Kidney glomerular epithelial cell (primary cell): ENCODE measurements at regions not wholly inside any gene's neighbourhood (a gene's known extent, or its start where the extent isn't known, plus 50 kb on each side); places are given as distances from the start of the nearest gene placed in this dataset.
A peak's percentile ranks its signal among the peaks of the same experiment; 100 is the strongest.
"Not testable (repeated sequence)": the region's sequence is repeated elsewhere in the genome, so short reads cannot be mapped to it uniquely, and the experiment has no call there.

Experiments
- DNase-seq: peaks from one replicate; lab custom pipeline; 2025; lab: John Stamatoyannopoulos, UW

DNA sequence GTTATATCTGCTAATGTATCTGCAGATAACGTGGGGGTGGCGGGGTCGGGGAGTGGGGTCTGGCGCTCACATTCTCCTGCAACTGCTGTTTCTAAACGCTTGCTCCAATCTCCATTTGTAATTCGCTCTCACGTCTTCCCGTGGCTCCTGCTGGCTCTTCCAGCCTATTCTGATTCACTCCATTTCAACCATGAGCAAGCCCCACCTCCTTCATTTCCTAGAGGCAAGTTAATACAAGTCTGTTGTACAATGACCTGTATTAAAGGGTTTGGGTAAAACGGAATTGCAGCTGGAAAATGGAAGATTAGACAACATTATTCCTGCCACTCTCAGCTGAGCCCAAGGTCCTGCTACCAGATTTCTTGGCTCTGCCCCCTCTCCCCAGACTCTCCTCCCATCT lies 132.3 kb downstream of the CSNK2A3 start:
- DNase-seq: no peak

- no peak for DNase-seq
Observed at GRCh38 chr11:11218629-11218986, 134.4 kb downstream of the CSNK2A3 start.

- DNase-seq: peak; percentile 9
Observed at GRCh38 chr11:11217929-11218628, 135.0 kb downstream of the CSNK2A3 start.

- DNase-seq: no peak
Observed at GRCh38 chr11:11217289-11217928, 135.6 kb downstream of the CSNK2A3 start.

DNA sequence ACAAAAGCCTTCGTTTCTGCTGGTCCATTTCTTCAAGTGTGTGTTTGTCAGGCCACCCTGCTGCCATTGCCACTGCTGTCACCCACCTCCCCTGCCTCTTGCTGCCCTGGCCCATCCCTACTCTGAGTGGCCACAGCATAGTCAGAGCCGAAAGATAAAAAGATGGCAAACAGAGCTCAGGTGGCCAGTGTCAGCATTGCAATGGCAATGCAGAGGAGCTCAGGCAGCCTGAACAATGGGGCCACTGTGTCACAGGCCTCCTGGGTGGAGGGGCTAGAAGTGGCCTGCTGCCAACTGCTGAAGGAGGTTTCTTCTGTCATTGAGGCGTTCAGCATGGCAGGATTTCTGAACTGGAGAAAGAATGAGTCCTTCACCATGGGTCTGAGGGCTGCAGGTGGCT lies 137.1 kb downstream of the CSNK2A3 start:
- DNase-seq: no peak

GRCh38 chr11:11215058-11215815 lies 137.8 kb downstream of the CSNK2A3 start:
- no peak for DNase-seq

GRCh38 chr11:11213117-11213516 lies 139.9 kb downstream of the CSNK2A3 start:
- no peak for DNase-seq

DNA sequence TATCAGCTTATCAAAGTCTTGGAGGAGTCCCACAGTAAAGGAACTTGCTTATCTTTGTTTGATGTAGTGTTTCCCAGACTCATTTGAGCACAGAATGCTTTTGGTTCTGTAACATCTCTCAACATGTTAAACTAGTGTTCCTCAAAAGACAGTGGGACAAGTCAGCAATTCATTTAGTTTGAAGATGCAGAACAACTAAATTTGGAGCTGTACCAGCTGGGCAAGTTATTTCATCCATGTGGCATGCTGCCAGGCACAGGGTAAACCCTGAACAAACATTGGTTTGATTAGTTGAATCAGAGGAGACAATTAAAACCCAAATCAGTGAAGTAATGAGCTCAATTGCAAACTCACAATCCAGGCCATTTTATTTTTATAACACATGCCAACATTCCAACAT lies 141.2 kb downstream of the CSNK2A3 start:
- DNase-seq: no peak

- DNase-seq: no peak
Observed at GRCh38 chr11:11211186-11211585, 141.9 kb downstream of the CSNK2A3 start.

DNA sequence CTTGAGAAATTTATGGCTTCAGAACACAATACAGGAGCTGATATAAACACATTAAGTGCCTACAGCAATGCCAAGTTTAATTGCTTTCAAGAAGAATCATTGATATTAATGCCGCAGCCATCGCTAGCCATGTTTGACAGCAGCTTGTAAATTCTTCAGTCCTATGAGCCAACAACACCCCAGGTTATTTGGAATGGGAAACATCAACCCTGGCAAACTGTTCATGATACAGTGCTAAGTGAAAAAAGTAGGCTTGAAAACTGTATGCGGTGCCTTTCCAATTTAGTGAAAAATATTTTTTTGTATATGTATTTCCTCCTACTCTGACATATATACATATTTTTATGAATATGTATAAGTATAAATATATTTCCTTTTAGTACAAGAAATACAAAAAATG lies 142.6 kb downstream of the CSNK2A3 start:
- no peak for DNase-seq

GRCh38 chr11:11209967-11210366 lies 143.1 kb downstream of the CSNK2A3 start:
- DNase-seq: no peak

DNA sequence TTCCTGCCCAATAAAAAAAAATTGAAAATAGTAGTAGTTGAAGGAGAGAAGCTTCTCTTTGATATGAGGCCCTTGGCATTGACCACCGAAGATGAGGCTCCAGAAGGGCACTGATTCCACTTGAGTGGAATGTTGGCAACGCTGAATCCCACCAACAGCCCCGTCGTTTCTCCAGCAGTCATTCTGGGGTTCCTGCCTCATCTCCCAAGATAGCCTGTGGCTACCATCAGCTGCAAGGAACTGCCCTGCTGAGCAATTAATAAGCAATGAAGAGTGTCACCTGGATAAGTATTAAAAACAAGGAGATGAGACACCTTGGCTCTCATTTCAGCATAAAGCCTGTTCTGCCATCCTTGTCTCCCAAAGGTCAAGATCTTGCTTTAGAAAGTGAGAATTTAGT lies 144.1 kb downstream of the CSNK2A3 start:
- DNase-seq: no peak

GRCh38 chr11:11207428-11207827 lies 145.6 kb downstream of the CSNK2A3 start:
- DNase-seq: no peak

DNA sequence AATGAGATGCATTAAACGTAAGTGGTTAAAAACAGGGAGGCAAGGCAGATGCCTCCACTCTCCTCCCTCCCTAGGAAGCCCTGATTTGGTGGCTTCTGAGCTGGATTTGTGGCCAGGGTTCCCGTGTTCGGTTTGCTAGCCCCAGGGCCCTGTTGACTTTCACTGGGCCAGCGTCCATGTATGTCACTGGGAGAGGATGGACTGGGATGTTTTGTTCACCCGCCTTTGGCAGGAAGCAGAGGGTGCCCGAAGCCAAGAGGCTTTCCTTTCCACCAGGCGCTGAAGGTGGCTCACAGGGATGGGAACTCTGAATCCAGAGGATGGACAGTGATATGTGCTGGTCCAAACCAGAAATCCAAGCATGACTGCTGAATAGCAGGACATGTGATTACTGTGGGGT lies 146.6 kb downstream of the CSNK2A3 start:
- no peak for DNase-seq

DNA sequence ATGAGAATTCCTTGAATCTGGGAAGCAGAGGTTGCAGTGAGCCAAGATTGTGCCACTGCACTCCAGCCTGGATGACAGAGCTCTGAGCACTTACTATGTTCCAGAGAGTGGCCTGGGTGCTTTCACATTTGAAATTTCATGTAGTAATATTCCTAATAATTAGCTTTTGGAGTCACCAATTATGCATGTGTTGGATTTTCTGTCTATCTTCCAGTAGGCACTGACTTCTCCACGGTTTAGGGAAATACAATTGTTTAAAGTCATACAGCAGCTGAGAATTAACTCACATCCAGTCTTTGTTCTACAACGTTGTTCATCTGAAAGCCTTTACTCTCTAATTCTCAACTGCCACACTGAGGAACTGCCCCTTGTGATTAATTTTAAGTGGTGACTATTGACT lies 150.2 kb downstream of the CSNK2A3 start:
- DNase-seq: no peak

DNA sequence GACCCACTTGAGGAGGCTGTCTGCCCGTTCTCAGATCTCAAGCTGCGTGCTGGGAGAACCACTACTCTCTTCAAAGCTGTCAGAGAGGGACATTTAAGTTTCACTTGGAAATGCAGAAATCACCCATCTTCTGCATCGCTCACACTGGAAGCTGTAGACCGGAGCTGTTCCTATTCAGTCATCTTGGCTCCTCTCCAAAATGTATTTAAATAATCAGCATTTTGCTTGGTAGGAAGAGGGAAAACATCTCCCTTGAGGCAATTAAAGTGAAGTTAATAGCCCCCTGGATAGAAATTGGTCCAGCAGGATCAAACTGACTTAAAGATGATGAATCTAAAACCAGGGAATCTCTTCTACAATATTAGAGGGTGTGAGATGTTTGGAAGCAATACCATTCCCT lies 151.7 kb downstream of the CSNK2A3 start:
- not testable (repeated sequence) for DNase-seq

GRCh38 chr11:11192541-11192940 lies 160.5 kb downstream of the CSNK2A3 start:
- no peak for DNase-seq

DNA sequence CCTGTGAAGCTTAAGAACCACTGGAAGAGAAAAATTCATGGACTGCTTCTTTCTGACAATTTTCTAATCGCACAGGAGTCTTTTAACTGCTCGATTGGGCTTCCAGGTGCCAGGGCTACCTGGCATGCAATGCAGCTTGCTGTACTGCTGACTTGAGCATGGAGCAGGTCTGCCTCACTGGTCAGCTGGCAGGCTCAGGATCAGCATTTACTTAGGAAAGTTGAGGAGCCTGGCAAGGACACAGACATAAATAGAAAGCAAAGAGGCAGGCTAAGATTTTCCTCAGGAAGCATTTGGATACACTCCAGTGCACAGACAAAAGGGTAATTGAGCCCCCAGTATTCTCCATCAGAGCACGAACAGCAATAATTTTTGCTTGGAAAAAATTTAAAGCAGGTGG lies 163.5 kb downstream of the CSNK2A3 start:
- DNase-seq: no peak

DNA sequence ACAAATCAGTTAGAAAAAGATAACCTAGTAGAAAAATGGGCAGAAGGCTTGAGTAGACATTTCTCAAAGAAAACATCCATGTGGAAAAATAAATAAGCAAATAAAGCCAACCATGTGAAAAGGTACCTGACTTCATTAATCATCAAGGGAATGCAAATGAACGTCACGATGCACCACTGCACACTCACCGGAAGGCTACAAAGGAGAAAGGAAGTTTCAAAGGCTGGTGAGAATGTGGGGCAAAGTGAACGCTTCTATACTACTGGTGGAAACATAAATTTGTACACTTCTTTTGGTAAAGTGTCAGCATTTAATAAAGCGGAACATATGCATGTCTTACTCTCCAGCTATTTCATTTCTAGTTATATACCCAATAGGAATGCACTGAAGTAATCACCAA lies 166.8 kb downstream of the CSNK2A3 start:
- DNase-seq: peak; percentile 70

GRCh38 chr11:11182261-11182660 lies 170.8 kb downstream of the CSNK2A3 start:
- no peak for DNase-seq

GRCh38 chr11:11178671-11179638 lies 174.1 kb downstream of the CSNK2A3 start:
- DNase-seq: peak; percentile 88

DNA sequence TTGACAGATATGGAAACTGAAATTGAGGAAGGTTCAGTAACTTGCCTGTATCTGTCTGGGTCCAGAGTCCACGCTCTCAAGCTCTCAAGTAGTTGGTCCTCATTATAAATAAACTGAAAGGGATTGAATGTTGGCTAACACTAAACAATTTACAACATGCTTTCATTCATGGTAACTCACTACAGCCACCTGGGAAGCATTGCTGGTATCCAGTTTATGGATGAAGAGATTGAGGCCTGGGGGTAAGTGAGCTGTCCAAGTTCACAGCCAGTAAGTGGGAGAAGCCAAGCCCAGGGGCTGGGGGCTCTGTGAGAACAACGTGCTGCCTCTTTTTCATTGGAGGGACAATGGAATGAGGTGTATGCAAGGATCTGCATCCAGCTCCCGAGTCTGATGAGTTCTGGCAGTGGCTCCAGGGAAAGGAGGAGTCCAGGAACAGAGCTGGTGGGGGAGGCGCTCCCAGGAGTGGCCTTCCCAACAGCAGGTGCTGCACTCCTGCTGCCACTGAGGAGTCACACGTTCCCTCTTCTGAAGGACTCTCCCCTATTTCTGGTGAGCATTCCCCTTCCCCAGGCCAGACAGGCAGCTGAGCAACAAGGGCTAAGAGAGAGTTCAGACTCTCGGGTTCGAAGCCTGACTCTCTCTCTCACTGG lies 175.8 kb downstream of the CSNK2A3 start:
- DNase-seq: no peak
